ENCODE measurements at regions not wholly inside any gene's neighbourhood (a gene's known extent, or its start where the extent isn't known, plus 50 kb on each side); places are given as distances from the start of the nearest gene placed in this dataset.
"Not testable (repeated sequence)": the region's sequence is repeated elsewhere in the genome, so short reads cannot be mapped to it uniquely, and the experiment has no call there.

GRCh38 chr14:106528717-106529116, 1002.3 kb downstream of the TMEM121 start:
- intact Hi-C loops (cut with DNase I) = no loop called here
- ATAC-seq (no peak), DNase-seq (ENCODE audit: missing footprints) (no peak)

- DNase-seq (ENCODE audit: missing footprints) (no peak), ATAC-seq (no peak)
- intact Hi-C loops (cut with DNase I) = no loop called here
Observed at GRCh38 chr14:106530031-106530422, 1003.6 kb downstream of the TMEM121 start.

- intact Hi-C loops (cut with DNase I) = no loop called here
- DNase-seq (ENCODE audit: missing footprints) (no peak), ATAC-seq (no peak)
Observed at GRCh38 chr14:106530423-106531107, 1004.2 kb downstream of the TMEM121 start.

- DNase-seq (ENCODE audit: missing footprints); intact Hi-C loops (cut with DNase I); ATAC-seq: not testable (repeated sequence)
Observed at GRCh38 chr14:106537597-106537996, 1011.2 kb downstream of the TMEM121 start.

GRCh38 chr14:106538201-106538600, 1011.8 kb downstream of the TMEM121 start:
- intact Hi-C loops (cut with DNase I) = no loop called here
- DNase-seq (ENCODE audit: missing footprints) (no peak), ATAC-seq (no peak)

GRCh38 chr14:106547735-106548434, 1021.5 kb downstream of the TMEM121 start:
- intact Hi-C loops (cut with DNase I) = no loop called here
- no peak for DNase-seq (ENCODE audit: missing footprints)
- ATAC-seq = no peak

GRCh38 chr14:106549064-106549463, 1022.7 kb downstream of the TMEM121 start:
- ATAC-seq (no peak), DNase-seq (ENCODE audit: missing footprints) (no peak)
- intact Hi-C loops (cut with DNase I) = no loop called here

GRCh38 chr14:106551265-106551664, 1024.9 kb downstream of the TMEM121 start:
- no peak for ATAC-seq
- no peak for DNase-seq (ENCODE audit: missing footprints)
- intact Hi-C loops (cut with DNase I) = no loop called here

GRCh38 chr14:106556211-106556610, 1029.8 kb downstream of the TMEM121 start:
- intact Hi-C loops (cut with DNase I); ATAC-seq; DNase-seq (ENCODE audit: missing footprints): not testable (repeated sequence)

GRCh38 chr14:106556665-106557289, 1030.4 kb downstream of the TMEM121 start:
- DNase-seq (ENCODE audit: missing footprints) = peak; percentile 78
- intact Hi-C loops (cut with DNase I) = no loop called here
- ATAC-seq = no peak

- intact Hi-C loops (cut with DNase I) = no loop called here
- DNase-seq (ENCODE audit: missing footprints) (no peak), ATAC-seq (no peak)
Observed at GRCh38 chr14:106562451-106562850, 1036.1 kb downstream of the TMEM121 start.

- no peak for ATAC-seq
- intact Hi-C loops (cut with DNase I) = no loop called here
- no peak for DNase-seq (ENCODE audit: missing footprints)
Observed at GRCh38 chr14:106564058-106564643, 1037.8 kb downstream of the TMEM121 start.

GRCh38 chr14:106578481-106578880, 1052.1 kb downstream of the TMEM121 start:
- intact Hi-C loops (cut with DNase I) = no loop called here
- DNase-seq (ENCODE audit: missing footprints) (no peak), ATAC-seq (no peak)

GRCh38 chr14:106579084-106579483, 1052.7 kb downstream of the TMEM121 start:
- intact Hi-C loops (cut with DNase I) = no loop called here
- no peak for DNase-seq (ENCODE audit: missing footprints)
- no peak for ATAC-seq

GRCh38 chr14:106585692-106586091, 1059.3 kb downstream of the TMEM121 start:
- ATAC-seq (no peak), DNase-seq (ENCODE audit: missing footprints) (no peak)
- intact Hi-C loops (cut with DNase I) = no loop called here

- DNase-seq (ENCODE audit: missing footprints) (peak; percentile 71), ATAC-seq (no peak)
- intact Hi-C loops (cut with DNase I) = no loop called here
Observed at GRCh38 chr14:106586098-106586704, 1059.8 kb downstream of the TMEM121 start.

GRCh38 chr14:106591539-106591938, 1065.2 kb downstream of the TMEM121 start:
- DNase-seq (ENCODE audit: missing footprints); intact Hi-C loops (cut with DNase I); ATAC-seq: not testable (repeated sequence)

GRCh38 chr14:106592115-106592852, 1065.9 kb downstream of the TMEM121 start:
- DNase-seq (ENCODE audit: missing footprints); ATAC-seq; intact Hi-C loops (cut with DNase I): not testable (repeated sequence)

- intact Hi-C loops (cut with DNase I) = no loop called here
- ATAC-seq (no peak), DNase-seq (ENCODE audit: missing footprints) (no peak)
Observed at GRCh38 chr14:106599209-106599608, 1072.8 kb downstream of the TMEM121 start.

Data from Right ventricle myocardium inferior (tissue), 1 donor.